ENCODE measurements at regions not wholly inside any gene's neighbourhood (a gene's known extent, or its start where the extent isn't known, plus 50 kb on each side); places are given as distances from the start of the nearest gene placed in this dataset.
"Not testable (repeated sequence)": the region's sequence is repeated elsewhere in the genome, so short reads cannot be mapped to it uniquely, and the experiment has no call there.

DNA sequence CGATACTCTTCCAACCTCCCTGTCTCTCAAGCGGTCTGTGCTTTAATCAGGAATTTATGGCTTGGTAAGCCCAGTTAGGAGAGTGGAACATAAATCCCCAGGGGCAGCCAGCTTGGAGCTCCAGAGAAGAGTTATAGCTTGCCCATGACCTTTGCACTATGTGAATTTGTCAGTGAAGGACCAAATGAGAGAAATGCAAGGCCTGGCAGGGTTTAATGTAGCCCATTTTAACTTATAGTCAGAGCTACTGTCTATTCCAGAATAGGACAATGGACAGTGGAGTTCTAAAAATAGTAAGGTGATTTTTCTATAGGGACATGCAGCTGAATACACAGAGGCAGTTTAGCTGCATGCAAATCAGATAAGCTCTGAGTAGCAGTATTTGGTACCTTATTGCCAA lies 142.6 kb upstream of the CAV2 start:
- H3K9ac ChIP-seq (ENCODE audit: low read length in 2 of 2), result no peak overlapping the region
- H3K4me3 ChIP-seq (ENCODE audit: low read length in 2 of 2), result no peak overlapping the region
- H3K4me1 ChIP-seq (ENCODE audit: control insufficient read depth, insufficient read depth, low read length), result peaks cover 48% of the 10 kb centered on the region
- H3K36me3 ChIP-seq (ENCODE audit: control insufficient read depth in 2 of 2, insufficient read depth in 2 of 2, low read length in 2 of 2), result no peaks in the 10 kb centered on the region
- no peaks in the 10 kb centered on the region for H3K27me3 ChIP-seq (ENCODE audit: control insufficient read depth in 1 of 2, insufficient read depth in 2 of 2, low read length in 2 of 2)
- no peaks in the 10 kb centered on the region for H3K9me3 ChIP-seq (ENCODE audit: control insufficient read depth in 2 of 2, low read length in 2 of 2)
- peak overlapping the region; percentile 95 for H3K27ac ChIP-seq (ENCODE audit: low read length)

DNA sequence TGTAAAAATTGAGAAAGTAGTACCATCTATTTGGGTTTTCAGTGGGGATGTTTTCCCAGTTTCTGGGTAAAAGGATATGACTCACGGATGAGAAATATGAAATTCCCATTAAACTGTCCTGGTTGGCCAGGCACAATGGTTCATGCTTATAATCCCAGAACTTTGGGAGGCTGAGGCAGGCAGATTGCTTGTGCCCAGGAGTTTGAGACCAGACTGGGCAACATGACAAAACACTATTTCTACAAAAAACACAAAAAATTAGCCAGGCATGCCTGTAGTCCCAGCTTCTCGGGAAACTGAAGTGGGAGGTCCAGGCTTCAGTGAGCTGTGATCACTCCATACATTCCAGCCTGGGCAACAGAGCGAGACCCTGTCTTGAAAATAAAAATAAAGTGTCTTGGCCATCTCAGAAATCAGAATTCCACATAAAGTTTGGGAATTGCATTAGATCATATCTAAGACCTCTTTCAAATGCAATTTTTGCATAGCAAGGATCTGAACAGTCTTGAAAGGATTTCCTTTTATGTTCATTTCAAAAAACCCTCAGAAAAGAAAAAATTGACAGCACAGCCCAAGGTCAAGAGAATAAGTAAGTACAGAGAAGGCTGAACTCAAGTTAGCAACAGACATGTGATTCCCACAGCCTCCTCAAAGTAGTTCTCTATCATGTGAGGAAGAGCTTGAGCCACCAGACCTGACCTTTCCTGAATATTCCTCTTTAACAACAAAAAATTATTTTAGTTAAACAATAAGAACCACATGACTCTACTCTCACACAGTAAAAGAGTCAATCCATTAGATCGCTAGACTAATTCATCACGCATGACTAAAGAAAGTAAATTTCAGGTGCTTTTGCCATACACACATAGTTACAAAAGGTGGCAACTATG lies 141.5 kb upstream of the CAV2 start:
- Histone ChIP-seq H3K27me3 (ENCODE audit: control insufficient read depth in 1 of 2, insufficient read depth in 2 of 2, low read length in 2 of 2) (no peaks in the 10 kb centered on the region), H3K27ac (ENCODE audit: low read length) (peak overlapping the region; percentile 3), H3K36me3 (ENCODE audit: control insufficient read depth in 2 of 2, insufficient read depth in 2 of 2, low read length in 2 of 2) (no peaks in the 10 kb centered on the region), H3K4me1 (ENCODE audit: control insufficient read depth, insufficient read depth, low read length) (peaks cover 44% of the 10 kb centered on the region), H3K9ac (ENCODE audit: low read length in 2 of 2) (no peak overlapping the region), H3K4me3 (ENCODE audit: low read length in 2 of 2) (no peak overlapping the region), H3K9me3 (ENCODE audit: control insufficient read depth in 2 of 2, low read length in 2 of 2) (no peaks in the 10 kb centered on the region)

DNA sequence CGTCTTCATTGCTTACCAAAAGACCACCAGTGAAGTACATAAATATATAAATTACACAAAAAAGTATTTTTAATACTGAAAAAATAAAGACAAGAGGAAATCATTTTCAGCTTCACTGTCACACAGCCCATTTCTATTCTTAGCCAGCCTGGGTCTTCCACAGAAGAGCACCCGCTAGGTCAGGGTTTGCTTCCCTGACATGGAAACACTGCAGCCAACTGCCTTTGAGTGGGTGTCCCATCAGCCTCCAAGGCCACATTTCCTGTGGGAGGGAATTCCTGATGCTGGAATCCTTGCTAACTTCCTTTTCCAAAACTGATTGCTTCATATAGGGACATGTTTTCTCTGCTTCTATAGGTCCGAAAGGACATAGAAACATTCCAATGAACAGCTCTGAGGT lies 137.8 kb upstream of the CAV2 start:
- H3K4me3 ChIP-seq (ENCODE audit: low read length in 2 of 2), result no peak overlapping the region

DNA sequence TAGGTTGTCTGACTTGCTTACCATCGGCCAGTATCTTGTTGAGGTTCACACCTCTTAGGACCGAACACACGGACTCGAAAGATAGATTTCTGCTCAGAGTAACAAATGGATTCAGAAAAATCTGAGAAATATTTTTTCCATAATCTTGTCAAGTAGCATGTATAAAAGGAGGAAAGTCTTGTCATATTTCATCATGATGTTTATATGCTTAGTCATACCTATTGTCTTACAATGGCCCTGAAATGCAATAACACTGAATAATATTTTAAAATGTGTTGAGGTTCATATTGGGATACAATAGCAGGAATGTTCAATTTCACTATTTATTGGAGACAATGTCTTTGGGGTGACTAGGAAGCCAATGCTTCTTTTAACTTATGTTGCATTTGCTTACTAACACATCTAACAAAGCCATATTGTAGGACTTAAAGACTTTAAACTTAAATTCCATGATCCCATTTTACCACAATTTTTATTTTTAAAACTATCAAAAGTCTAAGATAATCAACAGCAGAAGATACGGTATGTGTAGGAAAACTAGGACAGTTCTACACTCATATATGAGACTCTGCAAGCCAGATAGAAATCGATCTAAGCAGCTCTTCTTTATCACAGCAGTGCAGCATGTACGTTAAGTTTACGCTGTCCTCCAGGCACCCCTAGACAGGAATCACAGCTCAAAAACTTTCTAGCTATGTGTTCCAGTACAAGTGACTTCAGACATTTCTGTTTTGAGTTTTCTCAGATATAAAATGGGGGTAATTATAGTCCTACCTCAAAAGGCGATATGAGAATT lies 135.7 kb upstream of the CAV2 start:
- Histone ChIP-seq H3K4me1 (ENCODE audit: control insufficient read depth, insufficient read depth, low read length) (no peaks in the 10 kb centered on the region), H3K27ac (ENCODE audit: low read length) (no peak overlapping the region), H3K27me3 (ENCODE audit: control insufficient read depth in 1 of 2, insufficient read depth in 2 of 2, low read length in 2 of 2) (no peaks in the 10 kb centered on the region), H3K9ac (ENCODE audit: low read length in 2 of 2) (no peak overlapping the region), H3K4me3 (ENCODE audit: low read length in 2 of 2) (no peak overlapping the region), H3K36me3 (ENCODE audit: control insufficient read depth in 2 of 2, insufficient read depth in 2 of 2, low read length in 2 of 2) (no peaks in the 10 kb centered on the region), H3K9me3 (ENCODE audit: control insufficient read depth in 2 of 2, low read length in 2 of 2) (no peaks in the 10 kb centered on the region)

More for the DNA sequence above, 137.8 kb upstream of the CAV2 start:
- Histone ChIP-seq H3K27ac (ENCODE audit: low read length) (no peak overlapping the region), H3K36me3 (ENCODE audit: control insufficient read depth in 2 of 2, insufficient read depth in 2 of 2, low read length in 2 of 2) (no peaks in the 10 kb centered on the region), H3K9ac (ENCODE audit: low read length in 2 of 2) (no peak overlapping the region), H3K9me3 (ENCODE audit: control insufficient read depth in 2 of 2, low read length in 2 of 2) (no peaks in the 10 kb centered on the region), H3K27me3 (ENCODE audit: control insufficient read depth in 1 of 2, insufficient read depth in 2 of 2, low read length in 2 of 2) (no peaks in the 10 kb centered on the region), H3K4me1 (ENCODE audit: control insufficient read depth, insufficient read depth, low read length) (peaks cover 11% of the 10 kb centered on the region)

DNA sequence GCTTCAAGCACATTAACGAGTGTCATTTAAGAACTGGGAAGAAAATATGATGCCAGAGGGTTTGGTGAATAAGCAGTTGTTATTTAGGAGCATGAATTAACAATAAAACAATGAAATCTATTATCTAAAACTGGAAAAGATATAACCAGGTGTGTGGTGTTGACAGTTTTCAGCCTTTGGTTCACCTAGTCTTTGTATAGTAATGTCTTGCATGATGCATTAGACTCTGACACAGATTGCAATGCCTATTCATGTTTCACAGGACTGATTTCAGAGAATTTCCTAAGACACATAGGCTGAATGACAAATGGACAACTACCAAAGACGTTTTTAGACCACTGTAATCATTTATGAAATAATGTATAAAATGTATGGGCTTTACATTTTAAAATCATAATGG lies 135.1 kb upstream of the CAV2 start:
- H3K27ac ChIP-seq (ENCODE audit: low read length), result no peak overlapping the region
- H3K27me3 ChIP-seq (ENCODE audit: control insufficient read depth in 1 of 2, insufficient read depth in 2 of 2, low read length in 2 of 2), result no peaks in the 10 kb centered on the region
- H3K4me1 ChIP-seq (ENCODE audit: control insufficient read depth, insufficient read depth, low read length), result no peaks in the 10 kb centered on the region
- no peaks in the 10 kb centered on the region for H3K36me3 ChIP-seq (ENCODE audit: control insufficient read depth in 2 of 2, insufficient read depth in 2 of 2, low read length in 2 of 2)
- no peak overlapping the region for H3K4me3 ChIP-seq (ENCODE audit: low read length in 2 of 2)
- H3K9ac ChIP-seq (ENCODE audit: low read length in 2 of 2), result no peak overlapping the region
- H3K9me3 ChIP-seq (ENCODE audit: control insufficient read depth in 2 of 2, low read length in 2 of 2), result no peaks in the 10 kb centered on the region

DNA sequence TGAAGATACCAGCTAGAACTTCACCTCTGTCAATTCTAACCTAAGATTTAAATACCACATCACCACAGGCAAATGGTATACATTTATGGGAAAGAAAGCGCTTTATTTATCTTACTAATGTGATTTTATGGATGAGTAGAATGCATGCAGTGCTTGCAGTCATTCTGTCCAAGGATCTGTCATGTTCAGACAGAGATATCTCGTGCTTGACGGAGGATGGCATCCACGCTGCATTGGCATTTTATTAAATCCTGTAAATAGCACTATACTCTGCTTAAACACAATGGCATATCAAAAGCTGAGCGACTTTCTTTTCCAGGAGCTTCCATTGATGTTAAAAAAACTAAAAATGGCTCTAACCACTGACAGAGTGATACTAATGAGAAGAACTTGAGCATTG lies 133.7 kb upstream of the CAV2 start:
- Histone ChIP-seq H3K27me3 (ENCODE audit: control insufficient read depth in 1 of 2, insufficient read depth in 2 of 2, low read length in 2 of 2) (no peaks in the 10 kb centered on the region), H3K4me1 (ENCODE audit: control insufficient read depth, insufficient read depth, low read length) (no peaks in the 10 kb centered on the region), H3K36me3 (ENCODE audit: control insufficient read depth in 2 of 2, insufficient read depth in 2 of 2, low read length in 2 of 2) (no peaks in the 10 kb centered on the region)

DNA sequence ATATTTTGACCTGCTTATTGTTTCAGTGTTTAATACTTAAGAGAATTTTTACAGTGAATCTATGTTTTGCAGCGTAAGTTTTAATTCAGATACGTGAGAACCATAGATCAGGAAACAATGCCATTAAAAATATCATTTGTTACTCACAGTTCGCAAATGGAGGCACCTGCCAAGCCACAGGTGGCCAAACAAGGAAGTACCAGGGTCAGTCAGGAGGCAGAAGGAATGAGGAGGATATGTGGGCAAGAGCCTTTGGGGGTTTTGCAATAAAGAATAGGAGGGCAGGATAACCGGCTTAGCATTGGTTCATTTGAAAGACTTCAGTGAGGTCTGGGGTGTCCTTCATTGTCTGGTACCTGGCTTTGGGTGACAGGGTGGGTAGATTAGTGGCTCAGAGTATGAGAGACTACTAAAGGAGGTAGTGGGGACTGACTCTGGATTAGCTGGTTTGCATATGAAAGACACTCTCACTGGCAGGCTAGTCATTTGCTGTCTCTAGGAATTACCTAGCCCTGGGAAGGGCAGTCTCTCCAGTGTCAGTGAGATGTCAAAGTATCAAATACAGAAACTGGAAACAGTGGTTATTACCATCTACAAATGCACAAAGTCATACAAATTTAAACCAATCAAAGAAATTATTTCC lies 132.2 kb upstream of the CAV2 start:
- Histone ChIP-seq H3K4me1 (ENCODE audit: control insufficient read depth, insufficient read depth, low read length) (no peaks in the 10 kb centered on the region), H3K4me3 (ENCODE audit: low read length in 2 of 2) (no peak overlapping the region), H3K27me3 (ENCODE audit: control insufficient read depth in 1 of 2, insufficient read depth in 2 of 2, low read length in 2 of 2) (no peaks in the 10 kb centered on the region), H3K27ac (ENCODE audit: low read length) (no peak overlapping the region), H3K9me3 (ENCODE audit: control insufficient read depth in 2 of 2, low read length in 2 of 2) (no peaks in the 10 kb centered on the region), H3K36me3 (ENCODE audit: control insufficient read depth in 2 of 2, insufficient read depth in 2 of 2, low read length in 2 of 2) (no peaks in the 10 kb centered on the region), H3K9ac (ENCODE audit: low read length in 2 of 2) (no peak overlapping the region)

More for the DNA sequence above, 133.7 kb upstream of the CAV2 start:
- H3K27ac ChIP-seq (ENCODE audit: low read length), result no peak overlapping the region
- H3K9me3 ChIP-seq (ENCODE audit: control insufficient read depth in 2 of 2, low read length in 2 of 2), result no peaks in the 10 kb centered on the region
- H3K9ac ChIP-seq (ENCODE audit: low read length in 2 of 2), result no peak overlapping the region
- no peak overlapping the region for H3K4me3 ChIP-seq (ENCODE audit: low read length in 2 of 2)

DNA sequence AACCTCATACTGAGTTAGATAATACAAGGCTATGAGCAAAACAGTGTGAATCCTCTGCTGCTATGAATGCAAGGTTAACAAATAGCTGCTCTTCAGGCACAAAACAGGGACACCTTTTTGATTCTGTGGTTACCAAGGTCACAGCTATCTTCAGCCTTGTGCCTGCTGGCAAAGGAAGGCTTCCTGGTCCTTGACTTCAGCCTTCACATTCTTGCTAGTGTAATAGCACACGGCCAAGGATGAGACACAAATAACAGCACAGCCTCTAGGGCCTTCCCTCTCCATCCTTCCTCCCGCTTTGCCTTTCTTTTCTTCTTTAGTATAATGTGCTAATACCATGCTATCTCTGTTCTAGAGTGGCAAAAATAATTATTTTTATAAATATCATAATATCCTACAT lies 130.6 kb upstream of the CAV2 start:
- no peaks in the 10 kb centered on the region for H3K4me1 ChIP-seq (ENCODE audit: control insufficient read depth, insufficient read depth, low read length)
- no peak overlapping the region for H3K9ac ChIP-seq (ENCODE audit: low read length in 2 of 2)
- no peaks in the 10 kb centered on the region for H3K36me3 ChIP-seq (ENCODE audit: control insufficient read depth in 2 of 2, insufficient read depth in 2 of 2, low read length in 2 of 2)
- H3K27me3 ChIP-seq (ENCODE audit: control insufficient read depth in 1 of 2, insufficient read depth in 2 of 2, low read length in 2 of 2), result no peaks in the 10 kb centered on the region
- H3K27ac ChIP-seq (ENCODE audit: low read length), result no peak overlapping the region
- H3K9me3 ChIP-seq (ENCODE audit: control insufficient read depth in 2 of 2, low read length in 2 of 2), result no peaks in the 10 kb centered on the region
- no peak overlapping the region for H3K4me3 ChIP-seq (ENCODE audit: low read length in 2 of 2)

DNA sequence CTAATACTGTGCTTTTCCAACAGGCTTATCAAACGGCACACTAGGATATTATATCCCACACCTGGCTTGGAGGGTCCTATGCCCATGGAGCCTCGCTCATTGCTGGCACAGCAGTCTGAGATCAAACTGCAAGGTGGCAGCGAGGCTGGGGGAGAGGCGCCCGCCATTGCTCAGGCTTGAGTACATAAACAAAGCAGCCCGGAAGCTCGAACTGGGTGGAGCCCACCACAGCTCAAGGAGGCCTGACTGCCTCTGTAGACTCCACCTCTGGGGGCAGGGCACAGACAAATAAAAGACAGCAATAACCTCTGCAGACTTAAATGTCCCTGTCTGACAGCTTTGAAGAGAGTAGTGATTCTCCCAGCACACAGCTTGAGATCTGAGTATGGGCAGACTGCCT lies 128.0 kb upstream of the CAV2 start:
- H3K4me3 ChIP-seq (ENCODE audit: low read length in 2 of 2); H3K27ac ChIP-seq (ENCODE audit: low read length); H3K36me3 ChIP-seq (ENCODE audit: control insufficient read depth in 2 of 2, insufficient read depth in 2 of 2, low read length in 2 of 2); H3K9ac ChIP-seq (ENCODE audit: low read length in 2 of 2); H3K4me1 ChIP-seq (ENCODE audit: control insufficient read depth, insufficient read depth, low read length); H3K27me3 ChIP-seq (ENCODE audit: control insufficient read depth in 1 of 2, insufficient read depth in 2 of 2, low read length in 2 of 2); H3K9me3 ChIP-seq (ENCODE audit: control insufficient read depth in 2 of 2, low read length in 2 of 2): not testable (repeated sequence)

DNA sequence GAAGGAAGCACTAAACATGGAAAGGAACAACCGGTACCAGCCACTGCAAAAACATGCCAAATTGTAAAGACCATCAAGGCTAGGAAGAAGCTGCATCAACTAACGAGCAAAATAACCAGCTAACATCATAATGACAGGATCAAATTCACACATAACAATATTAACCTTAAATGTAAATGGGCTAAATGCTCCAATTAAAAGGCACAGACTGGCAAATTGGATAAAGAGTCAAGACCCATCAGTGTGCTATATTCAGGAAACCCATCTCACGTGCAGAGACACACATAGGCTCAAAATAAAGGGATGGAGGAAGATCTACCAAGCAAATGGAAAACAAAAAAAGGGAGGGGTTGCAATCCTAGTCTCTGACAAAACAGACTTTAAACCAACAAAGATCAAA lies 126.3 kb upstream of the CAV2 start:
- H3K9ac ChIP-seq (ENCODE audit: low read length in 2 of 2); H3K36me3 ChIP-seq (ENCODE audit: control insufficient read depth in 2 of 2, insufficient read depth in 2 of 2, low read length in 2 of 2); H3K9me3 ChIP-seq (ENCODE audit: control insufficient read depth in 2 of 2, low read length in 2 of 2); H3K27me3 ChIP-seq (ENCODE audit: control insufficient read depth in 1 of 2, insufficient read depth in 2 of 2, low read length in 2 of 2); H3K27ac ChIP-seq (ENCODE audit: low read length); H3K4me3 ChIP-seq (ENCODE audit: low read length in 2 of 2); H3K4me1 ChIP-seq (ENCODE audit: control insufficient read depth, insufficient read depth, low read length): not testable (repeated sequence)

Data from stomach smooth muscle (tissue), 2 donors.